Kidney capillary endothelial cell (primary cell): ENCODE measurements at regions not wholly inside any gene's neighbourhood (a gene's known extent, or its start where the extent isn't known, plus 50 kb on each side); places are given as distances from the start of the nearest gene placed in this dataset.

Experiments used
- DNase-seq: peaks from one replicate; pipeline ENCODE4 v3.0.0-alpha.2; 2018; ENCODE audit warnings: low spot score

DNA sequence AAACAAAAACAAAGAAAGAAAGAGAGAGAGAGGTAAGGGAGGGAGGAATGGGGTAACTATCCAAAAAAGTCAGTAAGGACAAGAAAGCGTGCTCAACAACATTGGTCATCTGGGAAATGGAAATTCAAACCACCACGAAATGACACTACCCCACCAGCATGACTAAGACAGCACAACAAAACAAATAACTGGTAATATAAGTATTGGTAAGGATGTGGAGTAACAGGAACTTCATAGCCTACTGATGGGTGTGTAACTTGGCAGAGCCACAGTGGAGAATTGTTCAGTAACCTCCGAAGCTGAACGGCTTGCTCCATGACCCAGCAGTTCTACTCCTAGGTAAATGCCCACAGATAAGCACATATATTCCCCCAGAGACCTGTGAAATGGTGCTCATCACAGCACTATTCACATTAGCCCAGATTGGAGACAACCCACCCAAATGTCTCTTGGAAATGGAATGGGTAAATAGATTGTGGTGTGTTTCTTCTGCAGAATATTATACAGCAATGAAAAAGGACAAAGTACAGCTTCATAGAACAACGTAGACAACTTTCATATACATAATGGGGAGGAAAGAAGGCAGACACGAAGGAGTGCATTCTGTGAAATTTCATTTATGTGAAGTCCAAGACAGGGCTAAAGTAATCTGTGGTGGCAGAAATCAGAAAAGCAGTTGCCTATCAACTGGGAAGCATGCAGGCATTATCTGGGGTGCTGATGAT, 95.5 kb upstream of the ATP6AP2 start:
- DNase-seq, result no peak

DNA sequence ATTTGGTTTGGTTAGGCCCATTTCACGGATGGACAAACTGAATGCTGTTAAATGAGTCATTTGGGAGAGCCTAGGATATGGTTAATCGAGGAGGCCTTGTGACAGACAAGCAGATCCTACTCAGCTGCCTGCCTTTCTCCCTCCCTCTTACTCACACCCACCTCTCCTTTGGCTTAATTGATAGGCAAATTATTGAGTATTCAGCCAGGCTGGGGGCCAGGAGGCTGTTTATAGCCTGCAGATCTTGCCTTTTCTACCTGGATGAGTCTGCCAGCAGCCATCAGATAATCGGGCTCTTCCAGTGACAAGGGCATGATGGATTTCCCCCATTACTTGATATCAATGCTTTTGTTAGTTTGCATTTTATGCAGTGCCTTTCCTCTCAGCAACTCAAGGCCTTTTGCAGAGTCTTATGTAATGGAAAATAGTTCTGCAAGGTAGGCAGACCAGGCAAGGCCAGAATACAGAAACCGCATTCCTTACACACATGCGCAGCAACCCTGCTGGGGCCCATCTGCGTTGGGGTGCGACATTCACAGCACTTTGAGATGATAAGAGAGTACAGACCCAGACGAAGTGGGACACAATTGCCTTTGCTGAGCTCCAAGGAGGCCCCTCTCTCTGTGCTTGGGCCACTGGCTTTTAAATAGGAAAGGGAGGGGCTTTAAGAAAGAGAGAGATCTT, 96.2 kb upstream of the ATP6AP2 start:
- no peak for DNase-seq

DNA sequence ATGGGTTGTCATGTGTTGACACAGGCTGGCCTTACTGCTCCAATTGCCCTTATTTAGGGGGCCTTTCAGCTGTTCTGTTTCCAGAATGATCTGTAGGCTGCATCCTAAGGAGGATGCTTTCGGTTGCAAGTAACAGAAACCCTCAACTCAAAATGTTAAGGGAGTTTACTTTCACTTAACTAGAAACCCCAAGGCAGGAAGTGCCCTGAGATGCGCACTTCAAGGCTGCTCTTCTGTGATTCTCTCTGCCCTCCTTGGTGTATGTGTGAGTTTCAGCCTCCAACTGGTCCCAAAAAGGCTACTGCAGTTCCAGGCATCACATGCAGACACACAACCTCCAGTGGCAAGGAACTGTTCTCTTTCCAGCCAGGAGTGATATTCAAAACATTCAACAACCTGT, 97.3 kb upstream of the ATP6AP2 start:
- no peak for DNase-seq

DNA sequence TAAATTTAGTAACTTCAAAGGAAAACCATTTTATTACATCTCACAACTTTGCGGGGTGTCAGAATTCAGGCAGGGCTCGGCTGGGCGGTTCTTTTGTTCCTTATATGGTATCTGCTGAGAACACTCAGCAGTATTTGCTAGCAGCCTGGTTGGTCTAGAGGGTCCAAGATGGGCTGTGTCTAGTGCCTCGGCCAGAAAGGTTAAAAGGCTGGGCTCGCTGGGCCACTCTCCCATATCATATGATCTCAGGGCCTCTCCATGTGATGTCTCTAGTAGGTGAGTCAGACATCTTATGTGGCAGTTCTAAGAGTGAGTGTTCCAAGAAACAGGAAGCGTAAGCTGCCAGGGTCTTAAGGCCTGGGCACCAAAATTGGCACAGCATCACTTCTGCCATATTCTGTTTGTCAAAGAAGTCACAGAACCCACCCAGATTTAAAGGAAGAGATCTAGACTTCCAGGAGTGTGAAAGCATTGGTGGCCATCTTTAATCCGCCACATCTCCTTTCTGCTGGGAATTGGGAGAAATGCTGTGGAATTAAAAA, 100.9 kb upstream of the ATP6AP2 start:
- DNase-seq, result no peak

DNA sequence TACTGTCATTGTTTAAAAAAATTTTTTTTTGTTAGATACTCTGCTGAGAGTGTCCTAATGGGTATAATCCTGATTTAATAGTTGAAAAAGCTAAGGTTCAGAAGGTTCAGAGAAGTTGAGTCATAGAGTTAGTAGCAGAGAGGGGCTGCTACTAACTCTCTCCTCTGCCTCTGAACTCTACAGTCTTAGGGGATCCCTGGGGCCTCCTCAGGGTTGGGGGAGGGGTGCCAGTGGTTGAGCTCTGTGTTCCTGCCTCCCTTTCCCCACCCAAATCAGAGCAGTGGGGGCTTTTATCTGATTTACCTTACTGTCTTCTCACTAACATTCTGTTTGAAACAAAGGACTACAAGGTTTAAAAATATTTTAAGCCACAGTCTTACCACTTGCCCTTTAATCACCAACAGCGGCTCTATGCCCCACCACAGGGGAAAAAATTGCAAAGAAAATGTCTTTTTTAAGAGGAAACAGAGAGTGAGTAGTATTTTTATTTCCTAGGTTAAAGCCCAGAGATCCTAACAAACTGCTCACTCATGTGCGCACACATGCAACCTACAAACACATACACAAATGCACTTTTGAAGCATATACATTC, 102.2 kb upstream of the ATP6AP2 start:
- no peak for DNase-seq

DNA sequence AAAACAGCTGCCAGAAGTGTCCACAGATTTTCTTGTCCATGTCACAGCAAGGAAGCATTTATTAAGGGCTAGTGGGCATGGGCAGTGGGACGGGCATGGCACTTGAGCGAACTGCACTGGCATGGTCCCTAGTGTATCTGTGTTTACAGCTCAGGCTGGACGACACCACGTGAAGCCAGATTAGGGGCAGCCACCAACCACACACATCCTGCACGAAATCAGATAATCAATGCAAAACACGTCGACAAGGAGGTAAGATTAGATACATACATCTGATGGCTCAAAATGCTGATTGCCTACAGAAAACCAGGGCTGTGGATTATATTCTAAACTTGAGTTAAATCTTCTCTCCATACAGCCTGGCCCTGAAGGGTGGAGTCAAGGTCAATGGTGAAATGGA, 103.8 kb upstream of the ATP6AP2 start:
- DNase-seq, result no peak

DNA sequence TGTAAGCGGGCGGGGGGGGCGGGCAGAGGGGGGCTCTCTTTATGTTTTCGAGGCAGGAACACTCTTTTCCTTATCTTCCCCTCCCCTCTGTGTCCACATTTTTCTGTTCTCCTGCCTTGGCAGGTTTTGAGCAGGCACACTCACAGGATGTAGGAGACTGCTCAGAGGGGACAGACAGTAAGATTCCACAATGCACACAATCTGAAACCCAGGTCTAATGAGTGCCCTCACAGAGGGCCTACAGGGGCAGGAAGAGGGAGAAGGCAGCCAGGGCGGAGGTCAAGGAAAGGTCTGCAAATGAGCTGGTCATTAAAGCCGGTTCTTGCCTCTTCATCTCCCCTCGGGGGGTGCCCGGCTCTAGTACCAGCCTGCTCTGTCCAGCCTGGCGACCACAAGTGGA, 106.1 kb upstream of the ATP6AP2 start:
- DNase-seq, result no peak

DNA sequence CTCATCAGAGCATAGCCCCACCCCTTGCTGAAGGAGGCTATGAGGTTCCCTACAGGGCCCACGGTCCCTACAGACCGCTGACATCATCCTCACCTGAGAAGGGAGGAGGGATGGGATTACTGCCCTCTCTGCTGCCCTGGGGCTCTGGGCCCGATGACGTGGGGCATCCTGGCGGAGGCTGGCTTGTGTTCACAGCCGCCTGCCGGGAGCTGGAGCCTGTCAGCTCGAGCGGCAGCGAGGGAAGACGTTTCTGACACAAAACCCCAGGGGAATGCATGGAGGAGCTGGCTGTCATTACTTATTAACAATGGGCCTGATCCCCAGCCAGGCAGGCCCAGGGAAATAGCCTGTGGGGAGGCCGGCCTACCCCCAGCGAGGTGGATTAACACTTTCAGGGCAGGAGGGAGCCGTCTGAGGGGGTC, 106.6 kb upstream of the ATP6AP2 start:
- DNase-seq, result no peak

DNA sequence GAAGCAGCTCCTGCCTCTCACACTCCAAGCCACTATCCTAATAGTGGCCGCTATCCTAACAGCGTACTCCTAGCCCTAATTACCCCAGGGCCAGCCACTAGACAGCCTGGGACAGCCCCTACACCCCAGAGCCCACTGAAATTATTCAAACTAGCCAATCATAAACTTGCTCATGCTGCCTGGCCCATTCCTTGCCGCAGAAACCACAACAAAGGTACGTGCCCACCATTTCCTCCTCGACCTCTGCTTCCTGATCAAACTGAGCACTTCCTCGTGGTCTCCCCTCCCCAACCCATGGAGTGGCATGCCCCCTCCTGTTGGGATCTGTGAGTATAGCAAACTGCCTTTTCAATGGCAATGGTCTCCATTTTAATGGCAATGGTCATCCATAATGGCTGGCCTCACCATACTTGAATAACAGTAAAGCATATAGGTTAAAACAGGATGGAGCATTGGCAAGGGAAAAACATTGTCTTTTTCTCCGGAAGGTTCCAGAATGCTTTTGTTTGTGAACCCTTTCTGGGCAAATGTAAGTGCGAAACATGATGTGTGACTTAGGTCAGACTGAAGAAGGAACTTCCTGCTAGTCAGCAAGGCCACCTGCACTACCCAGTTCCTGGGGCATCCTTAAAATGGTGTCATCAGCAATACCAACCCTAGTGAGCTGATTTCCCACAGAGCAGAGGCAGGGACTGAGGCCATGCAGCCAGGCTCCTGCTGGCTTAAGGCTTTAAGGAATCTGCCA, 107.1 kb upstream of the ATP6AP2 start:
- DNase-seq, result no peak

DNA sequence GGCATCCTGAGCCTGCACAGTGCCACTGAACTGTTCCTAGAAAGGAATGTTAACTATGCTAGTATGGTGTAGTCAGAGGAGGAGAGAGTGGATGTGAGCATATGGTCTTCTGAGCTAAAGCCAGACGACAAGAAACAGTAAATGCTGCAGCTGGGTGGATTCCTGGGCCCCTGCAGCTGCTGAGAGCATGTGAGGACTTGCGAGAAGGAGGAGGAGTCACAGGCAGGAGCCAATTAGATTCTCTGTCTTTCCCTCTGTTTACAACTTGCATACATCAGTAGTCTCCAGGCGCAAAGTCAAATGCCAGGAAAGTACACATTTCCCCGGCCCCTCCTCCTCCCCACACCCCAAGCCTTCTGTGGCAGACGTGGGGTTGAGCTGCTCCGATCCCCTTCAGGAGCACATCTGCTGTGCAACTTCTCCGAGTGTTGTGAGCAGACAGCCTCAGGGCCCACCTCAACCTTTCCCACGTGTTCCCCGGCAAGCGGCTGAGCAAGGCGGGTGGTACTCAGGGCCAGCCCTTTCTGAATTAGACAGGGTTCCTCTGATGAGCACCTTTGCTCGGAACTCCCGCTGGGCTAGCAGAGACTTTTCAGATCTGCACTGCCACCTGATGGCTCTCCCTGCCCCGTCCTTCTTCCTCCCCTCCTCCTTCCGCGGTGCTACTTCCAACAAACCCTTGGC, 108.7 kb upstream of the ATP6AP2 start:
- no peak for DNase-seq

DNA sequence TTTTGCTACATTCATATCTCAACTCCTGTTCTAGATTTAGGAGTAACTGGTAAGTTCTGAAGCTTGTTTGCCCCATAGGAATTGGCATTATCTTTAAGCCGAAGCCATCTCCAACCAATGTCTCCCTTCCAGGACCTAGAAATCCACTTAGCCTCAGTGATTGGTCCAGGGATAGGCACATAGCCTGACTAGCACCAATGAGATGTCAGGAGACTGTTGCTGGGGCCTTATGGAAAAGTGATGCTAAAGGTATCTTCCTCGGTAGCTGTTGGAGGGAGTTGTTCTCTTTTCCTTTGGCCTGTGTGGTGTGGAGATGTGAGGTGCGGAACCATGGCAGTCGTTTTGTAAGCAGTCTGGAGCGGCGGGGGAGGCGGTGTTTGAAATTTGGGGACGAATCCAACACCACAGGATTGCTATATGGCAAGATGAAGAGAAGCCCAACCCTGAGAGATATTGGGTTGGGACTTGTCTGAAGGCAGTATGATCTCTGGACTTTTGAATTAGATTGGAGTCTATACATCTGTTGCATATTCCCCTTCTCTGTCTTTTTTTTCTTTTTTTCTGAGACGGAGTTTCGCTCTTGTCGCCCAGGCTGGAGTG, 109.8 kb upstream of the ATP6AP2 start:
- no peak for DNase-seq

DNA sequence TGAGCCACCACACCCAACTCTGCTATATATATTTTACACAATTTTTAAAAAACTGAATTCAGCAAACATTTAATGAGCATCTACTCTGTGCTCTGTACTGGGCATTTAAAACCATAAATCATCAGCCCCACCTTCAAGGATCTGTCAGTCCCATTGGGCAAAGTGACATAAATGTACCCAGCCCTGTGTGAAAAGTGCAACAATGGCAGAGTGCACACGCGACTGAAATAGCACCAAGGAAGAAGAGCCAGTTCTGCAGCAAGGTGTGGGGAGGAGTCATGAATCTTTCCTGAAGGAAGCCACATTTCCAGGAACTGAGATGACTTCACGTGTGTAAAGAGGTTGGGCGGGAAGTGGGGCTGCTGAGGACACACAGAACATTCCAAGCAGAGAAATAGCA, 111.5 kb upstream of the ATP6AP2 start:
- DNase-seq, result no peak

DNA sequence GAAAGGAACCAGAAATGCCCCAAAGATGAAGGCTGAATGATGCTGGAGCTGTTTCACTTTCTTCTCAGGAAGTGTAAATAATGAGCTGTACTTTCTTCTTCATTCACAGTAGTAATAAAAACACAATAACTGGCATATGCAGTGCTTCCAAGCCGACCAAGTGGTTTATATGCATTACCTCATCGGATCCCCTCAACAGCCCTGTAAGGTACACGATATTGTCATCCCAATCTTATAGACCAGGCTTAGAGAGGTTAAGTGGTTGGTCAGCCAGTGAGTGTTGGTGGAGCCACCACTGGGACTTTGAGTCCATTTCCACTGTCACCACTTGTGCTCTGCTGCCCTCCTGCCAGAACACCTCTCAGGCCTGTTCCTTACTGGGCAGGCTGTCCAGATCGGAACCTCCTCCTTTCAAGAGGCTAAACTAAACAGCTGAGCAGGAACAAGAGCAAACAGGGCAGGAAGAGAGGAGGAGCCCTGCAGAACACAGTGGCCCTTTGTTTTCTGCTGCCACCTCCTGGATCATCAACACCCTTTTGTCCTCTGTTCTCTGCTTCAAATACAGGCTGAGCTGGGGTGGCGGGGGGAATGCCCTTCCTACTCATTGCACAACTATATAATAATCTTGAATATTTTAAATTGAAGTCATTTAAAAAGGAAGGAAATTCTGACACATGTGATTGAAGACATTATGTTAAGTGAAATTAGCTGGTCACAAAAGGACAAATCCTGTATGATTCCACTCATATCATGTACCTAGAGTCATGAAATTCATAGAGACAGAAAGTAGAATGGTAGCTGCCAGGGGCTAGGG, 112.5 kb upstream of the ATP6AP2 start:
- DNase-seq, result peak; percentile 23

DNA sequence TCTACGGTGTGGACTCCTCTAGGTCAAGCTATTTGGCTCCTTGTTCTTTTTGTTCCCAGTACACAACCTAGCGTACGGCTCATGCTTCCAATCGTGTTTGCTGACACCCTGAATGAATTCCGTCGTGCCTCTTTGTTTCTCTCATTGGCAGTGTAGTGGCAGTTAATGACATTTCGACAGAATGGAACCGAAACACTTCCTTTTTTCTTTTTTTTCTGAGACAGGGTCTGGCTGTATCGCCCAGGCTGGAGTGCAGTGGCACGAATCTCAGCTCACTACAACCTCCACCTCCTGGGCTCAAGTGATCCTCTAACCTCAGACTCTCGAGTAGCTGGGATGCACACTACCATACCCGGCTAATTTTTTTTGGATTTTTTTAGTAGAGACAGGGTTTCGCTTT, 113.3 kb upstream of the ATP6AP2 start:
- DNase-seq, result no peak

DNA sequence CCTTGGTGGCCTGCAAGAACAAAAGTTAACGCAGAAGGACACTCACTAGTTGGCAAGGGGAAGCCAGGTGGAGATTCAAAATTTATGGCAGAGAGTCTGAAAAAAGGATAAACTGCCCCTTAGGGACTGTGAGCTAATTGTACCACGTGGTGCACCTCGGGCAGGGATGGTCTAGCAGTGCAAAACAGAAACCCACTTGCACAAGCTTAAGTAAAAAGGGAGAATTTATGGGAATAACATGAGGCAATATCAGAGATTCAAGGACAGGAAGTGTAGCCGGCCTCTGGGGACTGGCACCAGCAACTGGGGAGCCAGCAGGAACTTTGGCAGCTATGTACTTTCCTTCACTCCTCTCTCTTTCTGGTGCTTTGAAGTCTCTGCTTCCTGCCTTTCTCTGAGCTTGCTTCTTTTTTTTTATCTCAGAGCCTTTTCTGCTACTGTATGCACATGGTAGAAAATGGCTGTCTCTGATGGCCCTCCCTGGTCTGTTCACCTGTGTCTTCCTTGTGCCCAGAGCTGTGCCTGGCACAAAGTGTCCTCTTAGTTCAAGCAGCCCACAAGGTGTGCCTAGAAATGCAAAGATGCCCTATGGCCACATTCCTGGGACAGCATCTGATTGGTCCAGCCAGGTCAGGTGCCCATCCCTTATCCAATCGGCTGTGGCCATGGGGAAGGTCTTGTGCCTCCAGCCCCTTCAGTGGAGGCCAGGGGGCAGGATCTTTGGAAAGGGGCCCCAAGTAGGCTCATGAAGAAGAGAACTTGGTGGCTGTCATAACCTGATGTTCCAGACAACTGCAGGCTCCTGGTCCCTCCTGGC, 114.8 kb upstream of the ATP6AP2 start:
- DNase-seq, result no peak

DNA sequence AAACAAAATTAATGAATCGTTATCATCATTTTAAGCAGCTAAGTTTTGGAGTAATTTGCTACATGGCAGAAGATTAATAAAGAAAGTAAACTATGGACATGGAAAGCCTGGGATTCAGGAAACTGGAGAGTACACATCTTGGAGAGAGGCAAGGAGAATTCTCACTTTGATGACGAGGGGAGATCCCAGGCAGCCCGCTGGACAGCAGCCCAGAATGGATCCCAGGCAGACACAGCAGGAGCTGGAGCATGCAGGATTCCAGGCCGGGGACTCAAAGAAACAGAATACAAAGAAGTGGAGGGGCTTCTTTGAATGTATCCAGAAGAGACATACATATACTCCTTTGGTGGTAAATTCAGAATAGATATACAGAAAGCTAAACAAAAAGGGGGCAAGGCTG, 118.0 kb upstream of the ATP6AP2 start:
- no peak for DNase-seq

DNA sequence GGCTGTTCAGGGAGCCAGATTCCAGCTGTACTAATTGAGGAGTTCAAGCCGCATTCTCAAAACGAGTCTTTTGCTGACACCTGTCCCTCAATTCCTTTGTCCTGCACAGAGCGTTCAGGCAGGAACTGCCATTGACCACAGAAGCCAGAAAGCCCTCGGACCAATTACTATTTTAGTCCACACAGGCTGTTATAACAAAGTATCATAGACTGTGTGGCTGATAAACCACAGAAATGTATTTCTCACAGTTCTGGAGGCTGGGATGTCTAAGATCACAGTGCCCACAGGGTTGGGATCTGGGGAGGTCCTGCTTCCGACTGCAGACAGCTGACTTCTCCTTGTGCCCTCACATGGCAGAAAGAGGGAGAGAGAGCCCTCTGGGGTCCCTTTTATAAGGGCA, 119.8 kb upstream of the ATP6AP2 start:
- DNase-seq, result no peak

DNA sequence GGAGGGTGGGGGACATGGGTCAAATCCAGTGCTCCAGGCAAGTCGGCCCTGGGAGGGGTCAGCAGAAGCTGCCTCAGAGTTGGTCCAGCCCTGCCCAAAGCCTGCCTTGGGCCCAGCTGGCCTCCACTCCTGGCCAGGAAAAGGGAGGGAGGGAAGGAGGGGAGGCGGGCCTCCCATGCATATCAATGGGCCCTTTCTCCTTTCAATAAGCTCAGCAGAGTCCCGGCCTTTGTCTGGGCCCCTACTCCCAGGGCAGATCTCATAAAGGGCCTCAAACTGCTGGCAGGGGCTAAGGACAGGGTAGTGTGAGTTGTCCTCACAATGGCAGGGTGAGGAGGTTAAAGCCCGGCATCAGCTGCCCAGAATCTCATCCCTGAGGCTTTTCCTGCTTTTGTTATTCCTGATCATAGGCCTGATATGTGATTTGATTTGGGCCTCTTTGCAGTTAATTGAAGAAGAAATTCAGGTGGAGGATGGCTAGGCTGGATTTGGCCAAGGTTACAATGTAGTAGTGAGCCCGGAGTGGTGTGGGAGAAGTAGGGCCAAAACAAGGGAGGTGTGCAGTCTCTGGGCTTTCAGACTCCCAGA, 121.1 kb upstream of the ATP6AP2 start:
- no peak for DNase-seq

DNA sequence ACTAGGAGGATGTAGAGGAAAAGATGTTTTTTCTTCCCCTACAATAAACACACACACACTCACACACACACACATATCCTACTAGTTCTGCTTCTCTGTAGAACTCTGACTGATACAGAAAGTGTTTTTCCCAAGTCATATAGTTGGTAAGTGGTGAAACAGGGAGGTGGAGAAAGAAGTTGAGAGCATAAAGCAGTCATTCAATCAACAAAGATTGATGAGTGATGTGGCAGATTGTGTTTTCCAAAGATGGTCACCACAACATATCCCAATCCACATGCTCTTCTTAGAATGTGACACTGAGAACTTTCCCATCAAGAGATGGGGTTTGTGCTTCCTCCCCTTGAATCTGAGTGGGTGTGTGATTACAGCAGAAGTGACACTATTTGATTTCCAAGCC, 123.4 kb upstream of the ATP6AP2 start:
- DNase-seq, result no peak
